Sciatic nerve (tissue), 2 donors: ENCODE measurements at regions not wholly inside any gene's neighbourhood (a gene's known extent, or its start where the extent isn't known, plus 50 kb on each side); places are given as distances from the start of the nearest gene placed in this dataset.

Source experiments
- ATAC-seq: fragments of 200-7000 bp; cut with Tn5 transposase; one replicate; pipeline ENCODE4 v1.9.1; 2020; ENCODE audit warnings: mild to moderate bottlenecking, moderate library complexity
- DNase-seq: peaks from one replicate; pipeline ENCODE4 v3.0.0-alpha.2; 2020; ENCODE audit warnings: low spot score
- intact Hi-C: fragments of 100-400 bp; cut with DNase I; formaldehyde crosslinking; loops from one replicate; pipeline ENCODE4 v1.14.2; 2022
- donor health status: DM: no; HTN: no; CAD: no.
- donor health status: DM: no; HTN: no; CAD: no.

GRCh38 chr5:3715062-3715461, 119.4 kb downstream of the IRX1 start:
- intact Hi-C loops: no loop called here
- DNase-seq (peak; percentile 64), ATAC-seq (peak; percentile 92)

GRCh38 chr5:3729631-3730030, 134.0 kb downstream of the IRX1 start:
- intact Hi-C loops: no loop called here
- no peak for ATAC-seq
- no peak for DNase-seq

GRCh38 chr5:3734632-3735031, 139.0 kb downstream of the IRX1 start:
- intact Hi-C loops: no loop called here
- ATAC-seq: no peak
- DNase-seq: no peak

- ATAC-seq (no peak), DNase-seq (no peak)
- intact Hi-C loops: no loop called here
Observed at GRCh38 chr5:3736466-3736865, 140.8 kb downstream of the IRX1 start.

GRCh38 chr5:3736926-3737325, 141.3 kb downstream of the IRX1 start:
- intact Hi-C loops: no loop called here
- ATAC-seq: peak; percentile 32
- no peak for DNase-seq

GRCh38 chr5:3738919-3739318, 143.3 kb downstream of the IRX1 start:
- intact Hi-C loops: no loop called here
- DNase-seq (no peak), ATAC-seq (no peak)

GRCh38 chr5:3740546-3741373, 145.1 kb downstream of the IRX1 start:
- intact Hi-C loops: no loop called here
- DNase-seq (no peak), ATAC-seq (peak; percentile 21)

- DNase-seq: no peak
- ATAC-seq: no peak
- intact Hi-C loops: no loop called here
Observed at GRCh38 chr5:3741374-3741770, 145.7 kb downstream of the IRX1 start.

- intact Hi-C loops: no loop called here
- no peak for ATAC-seq
- DNase-seq: no peak
Observed at GRCh38 chr5:3742750-3743149, 147.1 kb downstream of the IRX1 start.

GRCh38 chr5:3751846-3752245, 156.2 kb downstream of the IRX1 start:
- no peak for DNase-seq
- intact Hi-C loops: no loop called here
- no peak for ATAC-seq

GRCh38 chr5:3778000-3778550, 182.4 kb downstream of the IRX1 start:
- DNase-seq (no peak), ATAC-seq (no peak)
- intact Hi-C loops: no loop called here

- DNase-seq (no peak), ATAC-seq (no peak)
- intact Hi-C loops: no loop called here
Observed at GRCh38 chr5:3778945-3779344, 183.3 kb downstream of the IRX1 start.

GRCh38 chr5:3780278-3780677, 184.6 kb downstream of the IRX1 start:
- ATAC-seq: no peak
- DNase-seq: no peak
- intact Hi-C loops: no loop called here

- ATAC-seq (no peak), DNase-seq (no peak)
- intact Hi-C loops: no loop called here
Observed at GRCh38 chr5:3780907-3781306, 185.3 kb downstream of the IRX1 start.

- DNase-seq (no peak), ATAC-seq (no peak)
- intact Hi-C loops: no loop called here
Observed at GRCh38 chr5:3784854-3785253, 189.2 kb downstream of the IRX1 start.

GRCh38 chr5:3786165-3786564, 190.5 kb downstream of the IRX1 start:
- DNase-seq (no peak), ATAC-seq (no peak)
- intact Hi-C loops: no loop called here

- intact Hi-C loops: no loop called here
- ATAC-seq (no peak), DNase-seq (no peak)
Observed at GRCh38 chr5:3786891-3787430, 191.3 kb downstream of the IRX1 start.

- no peak for ATAC-seq
- intact Hi-C loops: no loop called here
- no peak for DNase-seq
Observed at GRCh38 chr5:3787604-3788003, 192.0 kb downstream of the IRX1 start.

- no peak for DNase-seq
- intact Hi-C loops: no loop called here
- no peak for ATAC-seq
Observed at GRCh38 chr5:3789519-3790193, 194.0 kb downstream of the IRX1 start.

GRCh38 chr5:3793162-3793561, 197.5 kb downstream of the IRX1 start:
- ATAC-seq (no peak), DNase-seq (no peak)
- intact Hi-C loops: no loop called here
